GM08714 (cell line): ENCODE measurements at regions not wholly inside any gene's neighbourhood (a gene's known extent, or its start where the extent isn't known, plus 50 kb on each side); places are given as distances from the start of the nearest gene placed in this dataset.

Experiments used
- H3K4me3 ChIP-seq: fragments of 200-500 bp; sonication (Bioruptor generic); 2 replicates; pipeline ENCODE4 v1.5.1; 2014; ENCODE audit warnings: mild to moderate bottlenecking, low read length, inconsistent platforms
- ZNF274 ChIP-seq: IDR thresholded peaks from 2 replicates; pipeline ENCODE4 v1.6.1; 2012; ENCODE audit warnings: mild to moderate bottlenecking, low read depth, low read length

- H3K4me3 ChIP-seq = no peak overlapping the region
- no peak for TF ChIP-seq ZNF274
These were observed 180.0 kb upstream of the LNX1 start for GRCh38 chr4:53771326-53771725.

- TF ChIP-seq ZNF274 = no peak
- H3K4me3 ChIP-seq = no peak overlapping the region
These were observed 176.2 kb upstream of the LNX1 start for GRCh38 chr4:53767482-53767881.

GRCh38 chr4:53764761-53765490 lies 173.6 kb upstream of the LNX1 start:
- no peak overlapping the region for H3K4me3 ChIP-seq
- TF ChIP-seq ZNF274 = no peak

- no peak overlapping the region for H3K4me3 ChIP-seq
- TF ChIP-seq ZNF274 = no peak
These were observed 172.7 kb upstream of the LNX1 start for GRCh38 chr4:53763813-53764597.

GRCh38 chr4:53755656-53756055 lies 164.4 kb upstream of the LNX1 start:
- no peak overlapping the region for H3K4me3 ChIP-seq
- TF ChIP-seq ZNF274 = no peak

- no peak for TF ChIP-seq ZNF274
- H3K4me3 ChIP-seq = no peak overlapping the region
These were observed 160.8 kb upstream of the LNX1 start for GRCh38 chr4:53752124-53752523.

GRCh38 chr4:53748328-53748772 lies 157.1 kb upstream of the LNX1 start:
- no peak overlapping the region for H3K4me3 ChIP-seq
- TF ChIP-seq ZNF274 = no peak

- no peak for TF ChIP-seq ZNF274
- no peak overlapping the region for H3K4me3 ChIP-seq
These were observed 156.1 kb upstream of the LNX1 start for GRCh38 chr4:53747401-53747800.

GRCh38 chr4:53744446-53745160 lies 153.3 kb upstream of the LNX1 start:
- TF ChIP-seq ZNF274 = no peak
- H3K4me3 ChIP-seq = no peak overlapping the region

GRCh38 chr4:53734584-53735353 lies 143.5 kb upstream of the LNX1 start:
- no peak overlapping the region for H3K4me3 ChIP-seq
- TF ChIP-seq ZNF274 = no peak

GRCh38 chr4:53734182-53734581 lies 142.9 kb upstream of the LNX1 start:
- H3K4me3 ChIP-seq = no peak overlapping the region

GRCh38 chr4:53732661-53733060 lies 141.4 kb upstream of the LNX1 start:
- no peak overlapping the region for H3K4me3 ChIP-seq
- no peak for TF ChIP-seq ZNF274

More at GRCh38 chr4:53734182-53734581, 142.9 kb upstream of the LNX1 start:
- no peak for TF ChIP-seq ZNF274

GRCh38 chr4:53730031-53730805 lies 138.9 kb upstream of the LNX1 start:
- no peak overlapping the region for H3K4me3 ChIP-seq
- no peak for TF ChIP-seq ZNF274
